H1 (cell line): ENCODE measurements at regions not wholly inside any gene's neighbourhood (a gene's known extent, or its start where the extent isn't known, plus 50 kb on each side); places are given as distances from the start of the nearest gene placed in this dataset.

ENCODE experiments used
- CTCF ChIA-PET: fragments of 300-600 bp; sonication (Branson Sonifier 250); formaldehyde crosslinking; loops from one replicate; lab custom pipeline; 2021; ENCODE audit not compliant: partially characterized antibody; lab: Charles Lee
- POLR2A ChIA-PET: fragments of 300-600 bp; sonication (Branson Sonifier 250); formaldehyde crosslinking; loops from one replicate; lab custom pipeline; 2021; ENCODE audit warnings: inconsistent platforms; ENCODE audit not compliant: partially characterized antibody; lab: Charles Lee
- DNase-seq, 2 experiments: peaks; one replicate each; pipeline versions ENCODE4 v3.0.0 to v3.0.0-alpha.2; 2010 to 2022; ENCODE audit warnings: low spot score in 2 of 2, low read depth in 1 of 2, mixed read lengths in 1 of 2
- FAIRE-seq: peaks from 2 replicates; lab custom pipeline; 2011; peaks lifted over from hg19 to GRCh38; lab: Jason Lieb, UNC
- H2AFZ ChIP-seq: 2 replicates; pipeline ENCODE4 v1.8.1; 2012; ENCODE audit warnings: low read length, inconsistent platforms
- H2AK5ac ChIP-seq: 2 replicates; pipeline ENCODE4 v1.6.1; 2013; ENCODE audit warnings: low read depth, low read length
- H2BK120ac ChIP-seq: replicated peaks from 2 replicates; pipeline ENCODE3; 2013; ENCODE audit warnings: low read depth, low read length, inconsistent platforms
- H2BK12ac ChIP-seq: 2 replicates; pipeline ENCODE4 v1.6.1; 2013; ENCODE audit warnings: low read depth, low read length
- H2BK15ac ChIP-seq: 2 replicates; pipeline ENCODE4 v1.6.1; 2013; ENCODE audit warnings: low read length
- H2BK20ac ChIP-seq: 2 replicates; pipeline ENCODE4 v1.6.1; 2013; ENCODE audit warnings: low read length
- H2BK5ac ChIP-seq: 2 replicates; pipeline ENCODE4 v1.6.1; 2013; ENCODE audit warnings: low read depth, low read length
- H3K14ac ChIP-seq: 2 replicates; pipeline ENCODE4 v1.6.1; 2013; ENCODE audit warnings: inconsistent platforms; ENCODE audit not compliant: insufficient read length
- H3K18ac ChIP-seq: 2 replicates; pipeline ENCODE4 v1.6.1; 2013; ENCODE audit warnings: low read length; ENCODE audit errors: extremely low read depth
- H3K23ac ChIP-seq: 2 replicates; pipeline ENCODE4 v1.6.1; 2013; ENCODE audit warnings: inconsistent platforms; ENCODE audit not compliant: insufficient read length
- H3K23me2 ChIP-seq: 2 replicates; pipeline ENCODE4 v1.6.1; 2013; ENCODE audit warnings: low read depth, low read length
- H3K27ac ChIP-seq: 2 replicates; pipeline ENCODE4 v1.6.1; 2011; ENCODE audit warnings: low read depth, low read length, inconsistent platforms
- H3K27me3 ChIP-seq, 4 experiments: replicated peaks in 1 of 4; 1 replicate in 1 of 4; 2 replicates in 3 of 4; pipeline versions ENCODE4 v1.6.1 to v1.8.1; 2011 to 2013; ENCODE audit warnings: low read length in 3 of 4, mild to moderate bottlenecking in 3 of 4, inconsistent platforms in 2 of 4, mixed read lengths in 2 of 4, moderate library complexity in 1 of 4; ENCODE audit not compliant: control insufficient read depth in 3 of 4, insufficient read depth in 3 of 4; ENCODE audit errors: extremely low read depth in 1 of 4
- H3K36me3 ChIP-seq, 4 experiments: 2 replicates each; pipeline versions ENCODE4 v1.6.1 to v1.8.1; 2011 to 2013; ENCODE audit warnings: mild to moderate bottlenecking in 4 of 4, low read length in 3 of 4, moderate library complexity in 2 of 4, control low read depth in 1 of 4, inconsistent platforms in 1 of 4; ENCODE audit not compliant: insufficient read depth in 4 of 4, control insufficient read depth in 2 of 4
- H3K4ac ChIP-seq: replicated peaks from 2 replicates; pipeline ENCODE3; 2013; ENCODE audit warnings: low read length, low read depth, mixed read lengths, inconsistent platforms; ENCODE audit not compliant: insufficient read length
- H3K4me1 ChIP-seq, 4 experiments: replicated peaks in 1 of 4; 1 replicate in 1 of 4; 2 replicates in 3 of 4; pipeline versions ENCODE4 v1.6.1 to v1.8.1; 2011 to 2013; ENCODE audit warnings: low read length in 3 of 4, inconsistent platforms in 2 of 4, mixed read lengths in 1 of 4; ENCODE audit not compliant: insufficient read depth in 4 of 4, control insufficient read depth in 3 of 4
- H3K4me2 ChIP-seq, 2 experiments: 2 replicates each; pipeline versions ENCODE4 v1.6.1 to v1.8.1; 2011 to 2013; ENCODE audit warnings: low read depth in 2 of 2, low read length in 2 of 2, control low read depth in 1 of 2, inconsistent platforms in 1 of 2, mild to moderate bottlenecking in 1 of 2; ENCODE audit not compliant: insufficient read depth in 1 of 2
- H3K4me3 ChIP-seq, 4 experiments: fragments of 200-600, 300-600 bp in 1 of 4; sonication (generic), shearing (Covaris generic), sonication (Bioruptor Twin) in 1 of 4; 2 replicates each; pipeline versions ENCODE4 v1.5.1 to v1.8.1; 2011 to 2016; ENCODE audit warnings: low read length in 4 of 4, low read depth in 3 of 4, control low read depth in 2 of 4, inconsistent platforms in 2 of 4, mild to moderate bottlenecking in 2 of 4, mixed read lengths in 1 of 4, moderate library complexity in 1 of 4; ENCODE audit not compliant: insufficient read depth in 2 of 4; ENCODE audit errors: extremely low read depth in 1 of 4
- H3K56ac ChIP-seq: replicated peaks from 2 replicates; pipeline ENCODE3; 2013; ENCODE audit warnings: low read depth, mild to moderate bottlenecking, mixed read lengths, low read length, inconsistent platforms; ENCODE audit not compliant: insufficient read length
- H3K79me1 ChIP-seq: 2 replicates; pipeline ENCODE4 v1.6.1; 2013; ENCODE audit warnings: low read depth, low read length, control low read depth
- H3K79me2 ChIP-seq, 2 experiments: 2 replicates each; pipeline versions ENCODE4 v1.6.1 to v1.8.1; 2012 to 2013; ENCODE audit warnings: low read length in 2 of 2, mild to moderate bottlenecking in 2 of 2, inconsistent platforms in 1 of 2; ENCODE audit not compliant: insufficient read depth in 2 of 2, control insufficient read depth in 1 of 2
- H3K9ac ChIP-seq, 4 experiments: replicated peaks in 1 of 4; 1 replicate in 1 of 4; 2 replicates in 3 of 4; pipeline versions ENCODE4 v1.6.1 to v1.8.1; 2011 to 2013; ENCODE audit warnings: low read depth in 3 of 4, low read length in 3 of 4, control low read depth in 2 of 4, mild to moderate bottlenecking in 2 of 4, moderate library complexity in 2 of 4, inconsistent platforms in 1 of 4; ENCODE audit errors: extremely low read depth in 1 of 4
- H3K9me3 ChIP-seq, 2 experiments: 2 replicates each; pipeline versions ENCODE4 v1.6.1 to v1.8.1; 2012 to 2013; ENCODE audit warnings: mild to moderate bottlenecking in 2 of 2, moderate library complexity in 2 of 2, control low read depth in 1 of 2, inconsistent platforms in 1 of 2, low read depth in 1 of 2, low read length in 1 of 2, mixed read lengths in 1 of 2; ENCODE audit not compliant: insufficient read depth in 2 of 2
- H4K20me1 ChIP-seq, 2 experiments: replicated peaks in 1 of 2; 2 replicates each; pipeline versions ENCODE3 to v1.8.1; 2011 to 2013; ENCODE audit warnings: inconsistent platforms in 2 of 2, low read length in 2 of 2, mild to moderate bottlenecking in 1 of 2; ENCODE audit not compliant: insufficient read depth in 2 of 2, control insufficient read depth in 1 of 2
- H4K5ac ChIP-seq: 2 replicates; pipeline ENCODE4 v1.6.1; 2013; ENCODE audit warnings: low read length, low read depth, mixed read lengths, inconsistent platforms; ENCODE audit not compliant: insufficient read length
- H4K8ac ChIP-seq: 2 replicates; pipeline ENCODE4 v1.8.0; 2013; ENCODE audit warnings: mild to moderate bottlenecking, moderate library complexity, low read length, inconsistent platforms; ENCODE audit not compliant: insufficient read depth; ENCODE audit errors: extremely low read depth
- H4K91ac ChIP-seq: replicated peaks from 2 replicates; pipeline ENCODE3; 2013; ENCODE audit warnings: low read length, mixed read lengths, inconsistent platforms; ENCODE audit not compliant: insufficient read length
- ASH2L ChIP-seq: fragments of 200-600, 300-600 bp; sonication (generic); IDR thresholded peaks from one replicate; pipeline ENCODE4 v1.7.1; 2017; ENCODE audit warnings: low read length
- BACH1 ChIP-seq: IDR thresholded peaks from 2 replicates; pipeline ENCODE4 v1.6.1; 2012; ENCODE audit warnings: low read length, improper control_type of control experiment
- CEBPB ChIP-seq: IDR thresholded peaks from 2 replicates; pipeline ENCODE4 v1.6.1; 2012; ENCODE audit warnings: low read depth, low read length
- CHD2 ChIP-seq: IDR thresholded peaks from 2 replicates; pipeline ENCODE4 v1.6.1; 2012; ENCODE audit warnings: low read length, improper control_type of control experiment
- HDAC2 ChIP-seq, 2 experiments: fragments of 300-600 bp in 1 of 2; sonication (generic) in 1 of 2; IDR thresholded peaks; 2 replicates each; pipeline ENCODE4 v1.6.1; 2011 to 2012; ENCODE audit warnings: low read depth in 2 of 2, low read length in 2 of 2, mild to moderate bottlenecking in 2 of 2, moderate library complexity in 2 of 2, borderline replicate concordance in 1 of 2, inconsistent platforms in 1 of 2
- JUND ChIP-seq: IDR thresholded peaks from 2 replicates; pipeline ENCODE4 v1.6.1; 2011; ENCODE audit warnings: mild to moderate bottlenecking, improper control_type of control experiment, low read length
- MAX ChIP-seq: IDR thresholded peaks from 2 replicates; pipeline ENCODE4 v1.6.1; 2012; ENCODE audit warnings: inconsistent platforms
- NANOG ChIP-seq: IDR thresholded peaks from 2 replicates; pipeline ENCODE4 v1.6.1; 2011; ENCODE audit warnings: low read length, low read depth, mild to moderate bottlenecking, inconsistent platforms; ENCODE audit not compliant: insufficient read depth, poor library complexity, severe bottlenecking
- RNF2 ChIP-seq: fragments of 200-900, 300-1000 bp; sonication (generic); IDR thresholded peaks from 2 replicates; pipeline ENCODE4 v1.7.1; 2016; ENCODE audit warnings: borderline replicate concordance, low read depth, mild to moderate bottlenecking, antibody characterized with exemption, low read length; ENCODE audit not compliant: poor library complexity, severe bottlenecking; ENCODE audit errors: missing control alignments
- SRF ChIP-seq: IDR thresholded peaks from 2 replicates; pipeline ENCODE4 v1.6.1; 2011; ENCODE audit warnings: mild to moderate bottlenecking, low read depth, low read length, moderate library complexity
- WGBS, 2 experiments: shearing (Covaris generic) in 1 of 2; methylation state at CpG; one replicate each; pipeline versions ENCODE4 v1.1.6 to v1.1.7; 2013 to 2015; ENCODE audit warnings: low lambda C conversion rate in 2 of 2, mixed read lengths in 2 of 2, inconsistent platforms in 1 of 2, low coverage in 1 of 2, missing lambda C conversion rate in 1 of 2; ENCODE audit not compliant: insufficient replicate concordance in 2 of 2, insufficient coverage in 1 of 2, insufficient read length in 1 of 2; ENCODE audit errors: extremely low coverage in 1 of 2, missing lambda C conversion rate in 1 of 2; 5-methylcytosine and 5-hydroxymethylcytosine counted together

GRCh38 chr6:22706651-22707050, 137.3 kb downstream of the HDGFL1 start:
- no peak overlapping the region for H3K14ac ChIP-seq
- no peak overlapping the region for H2AK5ac ChIP-seq
- no peak overlapping the region for H3K23ac ChIP-seq
- H3K4me1 ChIP-seq, result peaks cover 0 to 3% (median 0%) of the 10 kb centered on the region in 4 experiments; a peak in 1 of 7 replicates
- H2BK120ac ChIP-seq, result no peak overlapping the region
- H3K4me3 ChIP-seq, result no peak overlapping the region
- no peaks in the 10 kb centered on the region for H3K36me3 ChIP-seq
- no peak for DNase-seq
- FAIRE-seq, result no peak
- H3K27ac ChIP-seq, result no peak overlapping the region
- H3K27me3 ChIP-seq, result no peaks in the 10 kb centered on the region
- H3K4ac ChIP-seq, result no peak overlapping the region
- H3K9me3 ChIP-seq, result no peaks in the 10 kb centered on the region
- no peaks in the 10 kb centered on the region for H4K20me1 ChIP-seq
- no peak overlapping the region for H3K56ac ChIP-seq
- H3K4me2 ChIP-seq, result no peak overlapping the region
- peak overlapping the region; percentile 58; the same call in 1 of the 2 replicates for H2AFZ ChIP-seq
- ChIA-PET POLR2A (no interaction called here), CTCF (interaction anchor here (0.5 to 1.1 kb wide), 3 partner anchors 67 to 1096 kb away, joined by 3 read pairs; no protein-coding TSS in a partner anchor)
- no peak overlapping the region for H3K9ac ChIP-seq
- H2BK5ac ChIP-seq, result no peak overlapping the region
- no peak overlapping the region for H2BK12ac ChIP-seq
- H3K79me1 ChIP-seq, result no peaks in the 10 kb centered on the region
- no peaks in the 10 kb centered on the region for H3K79me2 ChIP-seq
- no peak overlapping the region for H4K91ac ChIP-seq
- H4K8ac ChIP-seq, result no peak overlapping the region
- H3K18ac ChIP-seq, result no peak overlapping the region
- no peak overlapping the region for H2BK15ac ChIP-seq
- whole genome bisulfite sequencing, 2 experiments, result 90% methylated on average over 5 of the region's 5 CpGs; no CpG with 5 or more reads in 1 of the 2 experiments
- no peak overlapping the region for H2BK20ac ChIP-seq
- H3K23me2 ChIP-seq, result no peaks in the 10 kb centered on the region
- no peak overlapping the region for H4K5ac ChIP-seq
- no peak for TF ChIP-seq RNF2
- no peak for TF ChIP-seq BACH1
- TF ChIP-seq JUND, result no peak
- no peak for TF ChIP-seq CEBPB
- TF ChIP-seq NANOG, result no peak
- TF ChIP-seq HDAC2 (IDR thresholded peaks at IDR 0.05; ENCODE audit: borderline replicate concordance in 1 of 2, low read depth in 2 of 2, low read length in 2 of 2), result no peak
- TF ChIP-seq SRF, result no peak
- TF ChIP-seq CHD2, result no peak
- TF ChIP-seq MAX, result no peak
- no peak for TF ChIP-seq ASH2L
